Glutamatergic neuron (in vitro differentiated cells): ENCODE measurements at regions not wholly inside any gene's neighbourhood (a gene's known extent, or its start where the extent isn't known, plus 50 kb on each side); places are given as distances from the start of the nearest gene placed in this dataset.

Experiments
- DNase-seq: peaks from one replicate; pipeline ENCODE4 v3.0.0; 2022
- H3K27ac Mint-ChIP-seq: one replicate; pipeline ENCODE4 v1.8.0; 2020; ENCODE audit warnings: mild to moderate bottlenecking, mixed read lengths, inconsistent platforms; ENCODE audit not compliant: unreplicated experiment
- H3K27me3 Mint-ChIP-seq: one replicate; pipeline ENCODE4 v1.8.0; 2020; ENCODE audit warnings: mild to moderate bottlenecking, moderate library complexity, mixed read lengths, inconsistent platforms; ENCODE audit not compliant: unreplicated experiment
- H3K36me3 Mint-ChIP-seq: one replicate; pipeline ENCODE4 v1.8.0; 2020; ENCODE audit warnings: mild to moderate bottlenecking, mixed read lengths, inconsistent platforms; ENCODE audit not compliant: unreplicated experiment
- H3K4me1 Mint-ChIP-seq: one replicate; pipeline ENCODE4 v1.8.0; 2020; ENCODE audit warnings: mild to moderate bottlenecking, low read depth, mixed read lengths, inconsistent platforms; ENCODE audit not compliant: unreplicated experiment
- H3K4me3 Mint-ChIP-seq: one replicate; pipeline ENCODE4 v1.8.0; 2020; ENCODE audit warnings: mild to moderate bottlenecking, mixed read lengths, inconsistent platforms; ENCODE audit not compliant: unreplicated experiment
- H3K9me3 Mint-ChIP-seq: one replicate; pipeline ENCODE4 v1.8.0; 2020; ENCODE audit warnings: mild to moderate bottlenecking, moderate library complexity, mixed read lengths, inconsistent platforms; ENCODE audit not compliant: unreplicated experiment
- TF ChIP-seq, protein P1 (sequence below): fragments of 200-600 bp; sonication (generic); IDR thresholded peaks from one replicate; pipeline ENCODE4 v1.5.0; 2021; ENCODE audit not compliant: partially characterized antibody, unreplicated experiment

DNA sequence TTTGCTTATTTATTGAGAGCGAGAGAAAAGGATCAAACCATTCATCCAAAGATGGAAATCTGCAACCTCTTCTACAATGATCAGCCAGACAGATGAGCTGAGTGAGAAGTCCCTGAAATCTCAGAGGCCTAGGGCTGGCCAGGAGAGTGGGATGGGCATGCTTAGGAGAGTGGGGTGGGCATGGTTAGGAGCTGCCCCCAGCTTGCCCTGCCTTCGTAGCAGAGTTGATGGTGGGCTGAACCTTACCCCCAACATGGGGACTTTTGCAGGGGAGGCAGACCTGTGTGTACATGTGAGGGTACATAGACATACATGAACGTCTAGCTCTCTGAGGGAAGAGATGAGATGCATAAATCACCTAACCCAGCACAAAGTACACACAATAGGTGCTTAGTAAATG, 95.7 kb upstream of the ESRRB start:
- no peaks in the 10 kb centered on the region for H3K27me3 Mint-ChIP-seq
- no peak for DNase-seq
- TF ChIP-seq, protein P1, sequence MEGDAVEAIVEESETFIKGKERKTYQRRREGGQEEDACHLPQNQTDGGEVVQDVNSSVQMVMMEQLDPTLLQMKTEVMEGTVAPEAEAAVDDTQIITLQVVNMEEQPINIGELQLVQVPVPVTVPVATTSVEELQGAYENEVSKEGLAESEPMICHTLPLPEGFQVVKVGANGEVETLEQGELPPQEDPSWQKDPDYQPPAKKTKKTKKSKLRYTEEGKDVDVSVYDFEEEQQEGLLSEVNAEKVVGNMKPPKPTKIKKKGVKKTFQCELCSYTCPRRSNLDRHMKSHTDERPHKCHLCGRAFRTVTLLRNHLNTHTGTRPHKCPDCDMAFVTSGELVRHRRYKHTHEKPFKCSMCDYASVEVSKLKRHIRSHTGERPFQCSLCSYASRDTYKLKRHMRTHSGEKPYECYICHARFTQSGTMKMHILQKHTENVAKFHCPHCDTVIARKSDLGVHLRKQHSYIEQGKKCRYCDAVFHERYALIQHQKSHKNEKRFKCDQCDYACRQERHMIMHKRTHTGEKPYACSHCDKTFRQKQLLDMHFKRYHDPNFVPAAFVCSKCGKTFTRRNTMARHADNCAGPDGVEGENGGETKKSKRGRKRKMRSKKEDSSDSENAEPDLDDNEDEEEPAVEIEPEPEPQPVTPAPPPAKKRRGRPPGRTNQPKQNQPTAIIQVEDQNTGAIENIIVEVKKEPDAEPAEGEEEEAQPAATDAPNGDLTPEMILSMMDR, result no peak

DNA sequence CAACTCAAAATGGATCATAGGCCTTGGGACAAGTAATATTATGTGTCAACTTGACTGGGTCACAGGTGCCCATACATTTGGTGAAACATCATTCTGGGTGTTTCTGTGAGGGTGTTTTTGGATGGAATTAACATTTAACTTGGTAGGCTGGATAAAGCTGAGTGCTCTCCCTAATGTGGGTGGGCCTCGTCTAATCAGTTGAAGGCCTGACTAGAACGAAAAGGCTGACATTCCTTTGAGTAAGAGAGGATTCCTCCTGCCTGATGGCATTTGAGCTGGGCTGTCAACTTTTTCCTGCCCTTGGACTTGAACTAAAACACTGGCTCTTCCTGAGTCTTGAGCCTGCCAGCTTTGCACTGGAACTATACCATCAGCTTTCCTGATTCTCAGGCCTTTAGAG, 93.4 kb upstream of the ESRRB start:
- TF ChIP-seq, protein P1, result no peak
- no peak for DNase-seq
- Mint-ChIP-seq H3K9me3 (peaks cover 2% of the 10 kb centered on the region), H3K27ac (no peak overlapping the region), H3K36me3 (no peaks in the 10 kb centered on the region), H3K27me3 (no peaks in the 10 kb centered on the region), H3K4me1 (no peaks in the 10 kb centered on the region), H3K4me3 (no peak overlapping the region)

More for the DNA sequence above, 95.7 kb upstream of the ESRRB start:
- no peaks in the 10 kb centered on the region for H3K36me3 Mint-ChIP-seq
- H3K4me1 Mint-ChIP-seq, result no peaks in the 10 kb centered on the region
- peaks cover 2% of the 10 kb centered on the region for H3K9me3 Mint-ChIP-seq
- no peak overlapping the region for H3K27ac Mint-ChIP-seq
- H3K4me3 Mint-ChIP-seq, result no peak overlapping the region

DNA sequence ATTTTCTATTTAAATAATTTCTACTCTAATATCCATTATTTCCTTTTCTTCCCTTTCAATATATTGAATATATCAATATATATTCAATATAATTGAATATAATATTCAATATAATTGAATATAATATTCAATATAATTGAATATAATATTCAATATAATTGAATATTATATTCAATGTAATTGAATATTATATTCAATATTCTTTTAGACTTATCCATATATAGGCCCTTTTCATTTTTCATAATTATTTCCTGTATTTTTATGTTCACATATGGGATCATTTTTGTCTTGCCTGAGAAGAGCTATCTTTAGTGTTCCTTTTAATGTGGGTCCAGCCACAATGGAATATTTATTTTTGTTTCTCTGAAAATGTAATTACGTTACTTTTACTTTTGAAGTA, 88.9 kb upstream of the ESRRB start:
- H3K27me3 Mint-ChIP-seq, result no peaks in the 10 kb centered on the region
- DNase-seq, result no peak
- TF ChIP-seq, protein P1, result no peak
- no peak overlapping the region for H3K4me3 Mint-ChIP-seq
- no peaks in the 10 kb centered on the region for H3K4me1 Mint-ChIP-seq
- H3K36me3 Mint-ChIP-seq, result no peaks in the 10 kb centered on the region
- H3K27ac Mint-ChIP-seq, result no peak overlapping the region
- peaks cover 2% of the 10 kb centered on the region for H3K9me3 Mint-ChIP-seq

DNA sequence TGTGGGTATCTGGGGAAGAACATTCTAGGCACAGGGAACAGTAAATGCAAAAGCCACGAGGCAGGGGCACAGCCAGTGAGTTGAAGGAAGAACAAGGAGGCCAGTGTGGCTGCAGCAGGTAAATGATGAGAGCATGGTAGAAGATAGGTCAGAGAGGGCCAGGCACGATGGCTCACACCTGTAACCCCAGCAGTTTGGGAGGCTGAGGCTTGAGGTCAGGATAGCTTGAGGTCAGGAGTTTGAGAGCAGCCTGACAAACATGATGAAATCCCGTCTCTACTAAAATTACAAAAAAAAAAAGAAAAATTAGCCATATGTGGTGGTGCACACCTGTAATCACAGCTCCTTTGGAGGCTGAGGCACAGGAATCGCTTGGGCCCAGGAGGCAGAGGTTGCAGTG, 86.7 kb upstream of the ESRRB start:
- Mint-ChIP-seq H3K27me3 (no peaks in the 10 kb centered on the region), H3K27ac (no peak overlapping the region), H3K9me3 (no peaks in the 10 kb centered on the region), H3K4me3 (no peak overlapping the region), H3K36me3 (no peaks in the 10 kb centered on the region), H3K4me1 (no peaks in the 10 kb centered on the region)
- DNase-seq, result no peak
- TF ChIP-seq, protein P1, result no peak

DNA sequence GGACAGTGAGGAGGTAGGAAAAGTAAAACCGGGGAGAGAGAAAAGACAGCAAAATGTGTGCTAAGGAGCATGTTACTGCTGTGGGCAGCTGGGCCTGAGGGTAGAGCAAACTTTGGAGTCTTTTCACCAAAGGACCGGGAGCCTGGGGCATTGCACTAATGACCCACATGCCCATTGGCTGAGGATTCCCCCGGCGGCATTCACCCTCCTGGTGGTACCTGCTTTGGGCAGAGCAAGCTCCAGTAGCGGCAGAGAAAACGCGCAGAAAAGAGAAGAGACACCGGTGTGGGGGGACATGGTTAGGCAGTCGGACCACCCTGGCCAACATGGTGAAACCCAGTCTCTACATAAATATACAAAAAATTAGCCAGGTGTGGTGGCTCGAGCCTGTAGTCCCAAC, 83.4 kb upstream of the ESRRB start:
- Mint-ChIP-seq H3K27me3 (no peaks in the 10 kb centered on the region), H3K4me1 (peaks cover 4% of the 10 kb centered on the region), H3K27ac (no peak overlapping the region), H3K36me3 (no peaks in the 10 kb centered on the region), H3K4me3 (no peak overlapping the region), H3K9me3 (no peaks in the 10 kb centered on the region)
- no peak for DNase-seq
- TF ChIP-seq, protein P1, result no peak
